ENCODE measurements at regions not wholly inside any gene's neighbourhood (a gene's known extent, or its start where the extent isn't known, plus 50 kb on each side); places are given as distances from the start of the nearest gene placed in this dataset.

DNA sequence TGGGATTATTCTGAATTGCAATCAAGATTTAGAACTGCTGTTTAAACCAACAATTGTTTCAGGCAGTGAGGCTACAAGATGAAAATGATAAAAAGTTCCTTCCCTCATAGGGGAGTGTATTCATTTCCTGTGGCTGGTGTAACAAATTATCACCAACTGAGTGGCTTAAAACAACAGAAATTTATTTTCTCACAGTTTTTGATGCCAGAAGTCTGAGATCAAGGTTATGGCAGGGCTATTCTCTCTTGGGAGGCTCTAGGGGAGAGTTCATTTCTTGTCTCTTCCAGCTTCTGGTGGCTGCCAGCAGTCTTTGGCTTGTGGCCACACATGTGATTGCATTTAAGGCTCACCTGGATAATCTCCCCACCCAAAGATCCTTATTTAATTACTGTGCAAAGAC lies 290.5 kb upstream of the ZSWIM2 start:
- Histone ChIP-seq H3K36me3 (ENCODE audit: control insufficient read depth in 2 of 2, insufficient read depth in 2 of 2, low read length in 2 of 2) (no peaks in the 10 kb centered on the region), H3K27ac (ENCODE audit: low read length) (no peak overlapping the region), H3K9ac (ENCODE audit: low read length in 2 of 2) (no peak overlapping the region), H3K9me3 (ENCODE audit: control insufficient read depth in 2 of 2, low read length in 2 of 2) (no peaks in the 10 kb centered on the region), H3K4me1 (ENCODE audit: control insufficient read depth, insufficient read depth, low read length) (no peaks in the 10 kb centered on the region), H3K27me3 (ENCODE audit: control insufficient read depth in 1 of 2, insufficient read depth in 2 of 2, low read length in 2 of 2) (no peaks in the 10 kb centered on the region), H3K4me3 (ENCODE audit: low read length in 2 of 2) (no peak overlapping the region)

DNA sequence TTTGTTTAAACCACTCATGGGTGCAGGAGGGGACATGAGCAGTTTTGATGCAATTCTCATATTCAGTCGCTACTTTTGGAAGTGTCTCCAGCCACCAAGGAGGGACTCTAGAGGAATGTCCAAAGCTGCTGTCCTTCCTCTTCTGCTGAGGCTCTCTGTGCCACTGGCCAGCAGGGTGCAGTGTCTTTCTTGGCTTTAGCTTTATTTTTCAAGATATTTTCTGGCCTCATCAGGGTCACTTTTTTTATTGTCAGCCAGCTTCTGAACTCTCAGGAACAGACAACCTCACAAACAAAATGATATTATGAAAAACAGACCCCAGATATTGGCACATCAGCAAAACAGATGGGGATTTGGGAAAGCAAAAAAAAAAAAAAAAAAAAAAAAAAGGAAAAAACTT lies 289.3 kb upstream of the ZSWIM2 start:
- Histone ChIP-seq H3K4me3 (ENCODE audit: low read length in 2 of 2) (no peak overlapping the region), H3K27me3 (ENCODE audit: control insufficient read depth in 1 of 2, insufficient read depth in 2 of 2, low read length in 2 of 2) (no peaks in the 10 kb centered on the region), H3K4me1 (ENCODE audit: control insufficient read depth, insufficient read depth, low read length) (no peaks in the 10 kb centered on the region), H3K9me3 (ENCODE audit: control insufficient read depth in 2 of 2, low read length in 2 of 2) (no peaks in the 10 kb centered on the region), H3K27ac (ENCODE audit: low read length) (no peak overlapping the region), H3K9ac (ENCODE audit: low read length in 2 of 2) (no peak overlapping the region), H3K36me3 (ENCODE audit: control insufficient read depth in 2 of 2, insufficient read depth in 2 of 2, low read length in 2 of 2) (no peaks in the 10 kb centered on the region)

DNA sequence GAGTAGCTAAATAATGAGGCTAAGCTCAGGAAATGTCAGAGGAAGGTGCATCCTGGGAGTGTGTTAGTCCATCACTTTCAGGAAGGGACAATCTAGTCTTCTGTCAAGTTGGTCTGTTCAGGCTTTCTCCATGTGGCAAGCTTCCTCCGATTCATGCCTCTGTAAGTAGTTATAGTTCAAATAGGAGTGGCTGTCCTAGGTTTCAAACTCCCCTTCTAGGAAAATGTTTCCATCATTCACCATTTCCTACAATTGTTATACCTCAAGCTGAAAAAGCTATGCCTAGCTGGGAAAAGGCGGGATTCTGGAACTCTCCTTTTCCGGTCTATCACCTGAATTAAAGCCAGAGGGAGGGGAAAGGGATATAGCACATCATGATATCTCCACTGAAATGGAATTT lies 287.7 kb upstream of the ZSWIM2 start:
- Histone ChIP-seq H3K4me3 (ENCODE audit: low read length in 2 of 2) (no peak overlapping the region), H3K36me3 (ENCODE audit: control insufficient read depth in 2 of 2, insufficient read depth in 2 of 2, low read length in 2 of 2) (no peaks in the 10 kb centered on the region), H3K27ac (ENCODE audit: low read length) (no peak overlapping the region), H3K9me3 (ENCODE audit: control insufficient read depth in 2 of 2, low read length in 2 of 2) (no peaks in the 10 kb centered on the region), H3K27me3 (ENCODE audit: control insufficient read depth in 1 of 2, insufficient read depth in 2 of 2, low read length in 2 of 2) (no peaks in the 10 kb centered on the region), H3K9ac (ENCODE audit: low read length in 2 of 2) (no peak overlapping the region), H3K4me1 (ENCODE audit: control insufficient read depth, insufficient read depth, low read length) (no peaks in the 10 kb centered on the region)

DNA sequence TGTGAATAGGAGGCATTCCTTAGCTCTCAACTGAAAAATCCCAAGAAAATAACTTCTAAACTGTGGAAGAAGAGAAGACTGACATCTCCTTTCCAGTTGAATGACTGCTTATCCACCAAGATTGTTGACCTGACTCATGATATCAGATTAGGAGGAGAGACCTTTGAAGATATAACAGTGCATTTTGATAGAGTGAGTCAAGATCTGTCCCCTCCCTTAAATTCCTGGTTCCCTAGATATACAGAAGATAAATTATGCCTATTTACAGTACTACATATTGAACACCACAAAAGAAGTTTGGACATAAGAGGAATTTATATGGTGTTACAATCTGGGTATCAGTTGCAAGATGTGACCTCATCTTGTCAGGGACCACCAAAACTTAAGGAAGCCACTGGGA lies 285.3 kb upstream of the ZSWIM2 start:
- H3K4me3 ChIP-seq (ENCODE audit: low read length in 2 of 2): no peak overlapping the region
- H3K4me1 ChIP-seq (ENCODE audit: control insufficient read depth, insufficient read depth, low read length): no peaks in the 10 kb centered on the region
- H3K27ac ChIP-seq (ENCODE audit: low read length): no peak overlapping the region
- no peak overlapping the region for H3K9ac ChIP-seq (ENCODE audit: low read length in 2 of 2)
- no peaks in the 10 kb centered on the region for H3K27me3 ChIP-seq (ENCODE audit: control insufficient read depth in 1 of 2, insufficient read depth in 2 of 2, low read length in 2 of 2)
- H3K36me3 ChIP-seq (ENCODE audit: control insufficient read depth in 2 of 2, insufficient read depth in 2 of 2, low read length in 2 of 2): no peaks in the 10 kb centered on the region
- H3K9me3 ChIP-seq (ENCODE audit: control insufficient read depth in 2 of 2, low read length in 2 of 2): no peaks in the 10 kb centered on the region

DNA sequence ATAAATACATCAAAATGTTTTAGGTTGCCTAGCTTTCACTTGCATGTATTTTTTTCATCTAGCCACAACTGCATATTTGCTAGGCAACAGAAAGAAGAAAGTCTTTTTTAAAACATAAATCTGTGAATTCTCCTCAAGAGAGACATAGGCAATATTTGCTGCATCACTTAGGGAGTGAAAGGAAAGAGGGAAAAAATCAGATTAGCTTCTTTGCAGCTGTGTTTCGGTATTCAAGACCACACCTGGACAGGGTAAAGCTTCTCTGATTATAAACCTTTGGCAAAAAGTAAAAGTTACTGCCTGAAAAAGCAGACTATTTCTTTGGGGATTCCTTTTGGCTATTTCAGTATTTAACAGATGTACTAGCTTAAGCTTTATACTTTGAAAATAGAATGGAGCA lies 280.9 kb upstream of the ZSWIM2 start:
- no peaks in the 10 kb centered on the region for H3K36me3 ChIP-seq (ENCODE audit: control insufficient read depth in 2 of 2, insufficient read depth in 2 of 2, low read length in 2 of 2)
- no peaks in the 10 kb centered on the region for H3K4me1 ChIP-seq (ENCODE audit: control insufficient read depth, insufficient read depth, low read length)
- H3K27ac ChIP-seq (ENCODE audit: low read length): no peak overlapping the region
- no peaks in the 10 kb centered on the region for H3K9me3 ChIP-seq (ENCODE audit: control insufficient read depth in 2 of 2, low read length in 2 of 2)
- no peak overlapping the region for H3K4me3 ChIP-seq (ENCODE audit: low read length in 2 of 2)
- no peak overlapping the region for H3K9ac ChIP-seq (ENCODE audit: low read length in 2 of 2)
- H3K27me3 ChIP-seq (ENCODE audit: control insufficient read depth in 1 of 2, insufficient read depth in 2 of 2, low read length in 2 of 2): no peaks in the 10 kb centered on the region

DNA sequence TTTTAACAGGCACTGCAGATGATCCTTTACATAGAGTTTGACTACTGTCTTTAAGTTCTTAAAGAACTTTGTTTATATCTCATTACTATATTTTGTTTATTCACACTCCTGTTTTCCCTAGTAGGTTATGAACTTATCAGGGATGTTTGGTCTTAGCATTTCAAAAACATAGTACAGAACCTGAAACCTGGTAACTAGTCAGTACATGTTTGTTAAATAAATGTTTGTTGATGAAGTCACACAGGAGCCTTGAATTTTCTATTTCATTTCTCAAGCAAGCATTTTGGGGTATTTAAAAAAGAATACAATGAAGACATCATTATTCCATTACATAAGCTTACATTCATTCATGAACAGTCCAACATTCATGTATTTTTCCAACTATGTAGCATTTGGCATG lies 280.3 kb upstream of the ZSWIM2 start:
- H3K9me3 ChIP-seq (ENCODE audit: control insufficient read depth in 2 of 2, low read length in 2 of 2): no peaks in the 10 kb centered on the region
- H3K4me1 ChIP-seq (ENCODE audit: control insufficient read depth, insufficient read depth, low read length): no peaks in the 10 kb centered on the region
- H3K27me3 ChIP-seq (ENCODE audit: control insufficient read depth in 1 of 2, insufficient read depth in 2 of 2, low read length in 2 of 2): no peaks in the 10 kb centered on the region
- no peaks in the 10 kb centered on the region for H3K36me3 ChIP-seq (ENCODE audit: control insufficient read depth in 2 of 2, insufficient read depth in 2 of 2, low read length in 2 of 2)
- H3K27ac ChIP-seq (ENCODE audit: low read length): no peak overlapping the region
- H3K4me3 ChIP-seq (ENCODE audit: low read length in 2 of 2): no peak overlapping the region
- no peak overlapping the region for H3K9ac ChIP-seq (ENCODE audit: low read length in 2 of 2)

DNA sequence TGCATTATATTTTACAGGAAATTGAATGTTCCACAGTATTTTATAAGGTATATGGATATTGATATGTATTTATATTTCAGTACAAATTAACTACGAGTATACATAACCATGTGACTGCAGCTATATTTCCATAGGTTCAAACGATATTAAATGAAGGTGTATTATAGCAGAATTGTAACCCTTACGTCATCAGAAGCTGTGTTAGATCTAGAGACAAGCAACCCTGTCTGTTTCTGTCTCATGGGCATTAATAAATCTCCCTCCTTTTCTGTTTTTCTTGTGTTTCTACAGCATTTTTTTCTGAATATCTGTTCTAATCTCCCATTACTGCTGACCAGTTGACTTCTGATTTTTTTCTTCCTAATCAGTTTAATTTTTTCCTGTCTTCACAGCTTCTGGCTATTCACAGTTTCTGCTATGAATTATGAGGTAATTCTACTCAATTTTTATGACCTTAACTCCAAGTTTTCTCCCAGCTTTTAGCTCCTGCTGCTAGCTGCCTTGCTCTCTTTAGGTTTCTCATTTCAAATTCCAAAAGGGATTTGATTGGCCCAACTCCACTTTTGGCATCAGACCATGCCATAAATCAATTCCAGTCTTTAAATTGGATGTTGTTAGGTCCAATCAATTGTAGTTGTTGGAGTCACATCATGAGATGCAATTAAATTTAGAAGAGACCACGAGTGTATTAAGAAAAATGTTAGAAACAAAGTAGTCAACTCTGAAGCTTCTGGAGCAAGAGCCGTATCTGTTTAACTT lies 277.5 kb upstream of the ZSWIM2 start:
- H3K27ac ChIP-seq (ENCODE audit: low read length): no peak overlapping the region
- no peak overlapping the region for H3K9ac ChIP-seq (ENCODE audit: low read length in 2 of 2)

DNA sequence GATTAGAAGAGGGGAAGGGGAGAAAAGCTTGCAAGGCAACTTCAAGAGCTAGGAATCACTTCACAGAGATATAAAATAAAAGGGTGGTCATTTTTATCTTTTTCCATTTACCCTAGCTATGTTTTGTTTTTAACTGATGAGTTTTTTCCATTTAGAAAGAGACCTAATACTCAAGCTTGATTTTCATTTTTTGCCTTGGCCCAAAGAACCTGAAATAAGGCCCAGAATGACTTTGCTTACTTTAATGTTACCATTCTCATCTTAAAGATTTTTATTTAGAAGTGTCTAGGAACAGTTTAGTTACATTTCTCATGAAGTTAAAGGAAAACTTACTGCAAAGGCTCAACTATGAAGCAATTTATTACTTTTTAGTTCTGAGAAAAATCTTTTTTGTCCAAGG lies 276.3 kb upstream of the ZSWIM2 start:
- Histone ChIP-seq H3K36me3 (ENCODE audit: control insufficient read depth in 2 of 2, insufficient read depth in 2 of 2, low read length in 2 of 2) (no peaks in the 10 kb centered on the region), H3K9ac (ENCODE audit: low read length in 2 of 2) (no peak overlapping the region), H3K27ac (ENCODE audit: low read length) (no peak overlapping the region), H3K9me3 (ENCODE audit: control insufficient read depth in 2 of 2, low read length in 2 of 2) (no peaks in the 10 kb centered on the region), H3K4me3 (ENCODE audit: low read length in 2 of 2) (no peak overlapping the region), H3K27me3 (ENCODE audit: control insufficient read depth in 1 of 2, insufficient read depth in 2 of 2, low read length in 2 of 2) (no peaks in the 10 kb centered on the region), H3K4me1 (ENCODE audit: control insufficient read depth, insufficient read depth, low read length) (no peaks in the 10 kb centered on the region)

More for the DNA sequence above, 277.5 kb upstream of the ZSWIM2 start:
- no peaks in the 10 kb centered on the region for H3K27me3 ChIP-seq (ENCODE audit: control insufficient read depth in 1 of 2, insufficient read depth in 2 of 2, low read length in 2 of 2)
- H3K4me3 ChIP-seq (ENCODE audit: low read length in 2 of 2): no peak overlapping the region
- H3K4me1 ChIP-seq (ENCODE audit: control insufficient read depth, insufficient read depth, low read length): no peaks in the 10 kb centered on the region
- H3K36me3 ChIP-seq (ENCODE audit: control insufficient read depth in 2 of 2, insufficient read depth in 2 of 2, low read length in 2 of 2): no peaks in the 10 kb centered on the region
- no peaks in the 10 kb centered on the region for H3K9me3 ChIP-seq (ENCODE audit: control insufficient read depth in 2 of 2, low read length in 2 of 2)

DNA sequence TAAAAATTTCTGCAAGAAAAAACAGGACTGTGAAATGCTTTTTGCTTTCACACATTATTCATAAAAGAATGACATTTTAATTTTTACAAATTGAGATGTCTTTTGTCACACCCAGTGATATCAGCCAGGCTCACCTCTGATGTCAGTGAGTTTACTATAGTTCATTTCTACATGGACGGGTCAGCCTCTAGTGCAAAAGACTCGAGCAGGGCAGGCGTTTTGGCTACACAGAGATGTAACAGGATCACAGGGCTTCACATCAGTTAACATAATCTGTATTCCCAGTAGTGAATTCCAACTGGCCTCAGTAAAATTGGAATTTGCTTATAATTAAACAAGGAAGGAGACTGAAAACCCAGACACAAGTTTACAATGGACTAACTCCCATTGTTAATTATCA lies 275.6 kb upstream of the ZSWIM2 start:
- Histone ChIP-seq H3K9ac (ENCODE audit: low read length in 2 of 2) (no peak overlapping the region), H3K4me3 (ENCODE audit: low read length in 2 of 2) (no peak overlapping the region), H3K36me3 (ENCODE audit: control insufficient read depth in 2 of 2, insufficient read depth in 2 of 2, low read length in 2 of 2) (no peaks in the 10 kb centered on the region), H3K9me3 (ENCODE audit: control insufficient read depth in 2 of 2, low read length in 2 of 2) (no peaks in the 10 kb centered on the region), H3K27ac (ENCODE audit: low read length) (no peak overlapping the region), H3K4me1 (ENCODE audit: control insufficient read depth, insufficient read depth, low read length) (no peaks in the 10 kb centered on the region), H3K27me3 (ENCODE audit: control insufficient read depth in 1 of 2, insufficient read depth in 2 of 2, low read length in 2 of 2) (no peaks in the 10 kb centered on the region)

DNA sequence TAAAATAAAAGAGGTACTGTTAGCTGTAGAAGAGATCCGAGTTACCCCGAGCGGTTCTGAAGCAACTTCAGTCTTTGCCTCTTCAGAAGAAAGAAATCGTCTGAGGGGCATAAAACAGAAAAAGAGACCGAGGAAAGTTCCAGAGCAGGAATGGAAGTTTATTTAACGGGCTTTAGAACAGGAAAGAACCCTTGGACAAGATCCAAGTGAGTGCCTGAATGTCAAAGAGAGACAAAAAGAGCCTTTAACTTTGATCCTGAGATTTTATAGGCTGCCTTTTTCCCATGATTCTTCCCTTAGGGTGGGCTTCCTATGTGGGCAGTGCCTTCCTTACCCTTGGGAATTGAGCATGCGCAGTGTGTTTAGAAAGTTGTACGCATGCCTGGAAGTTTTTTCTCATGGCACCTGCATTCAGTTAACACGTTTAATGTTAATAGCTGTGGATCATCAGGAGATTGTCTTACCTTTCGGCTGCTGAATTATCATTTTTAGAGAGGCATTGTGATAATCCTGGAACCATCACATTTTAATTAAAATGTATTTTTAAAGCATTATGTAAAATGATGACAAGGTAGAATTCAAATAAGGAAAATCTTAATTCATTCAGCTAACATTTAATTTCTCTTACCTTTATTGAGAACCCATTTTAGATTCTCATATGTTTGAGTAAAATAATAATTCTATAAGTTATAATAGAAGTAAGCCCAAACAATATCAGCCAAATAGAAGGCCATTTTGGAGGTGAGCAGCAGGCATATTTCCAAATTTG lies 269.5 kb upstream of the ZSWIM2 start:
- Histone ChIP-seq H3K27ac (ENCODE audit: low read length) (no peak overlapping the region), H3K36me3 (ENCODE audit: control insufficient read depth in 2 of 2, insufficient read depth in 2 of 2, low read length in 2 of 2) (no peaks in the 10 kb centered on the region), H3K9me3 (ENCODE audit: control insufficient read depth in 2 of 2, low read length in 2 of 2) (no peaks in the 10 kb centered on the region), H3K4me3 (ENCODE audit: low read length in 2 of 2) (no peak overlapping the region), H3K27me3 (ENCODE audit: control insufficient read depth in 1 of 2, insufficient read depth in 2 of 2, low read length in 2 of 2) (no peaks in the 10 kb centered on the region), H3K9ac (ENCODE audit: low read length in 2 of 2) (no peak overlapping the region), H3K4me1 (ENCODE audit: control insufficient read depth, insufficient read depth, low read length) (no peaks in the 10 kb centered on the region)

DNA sequence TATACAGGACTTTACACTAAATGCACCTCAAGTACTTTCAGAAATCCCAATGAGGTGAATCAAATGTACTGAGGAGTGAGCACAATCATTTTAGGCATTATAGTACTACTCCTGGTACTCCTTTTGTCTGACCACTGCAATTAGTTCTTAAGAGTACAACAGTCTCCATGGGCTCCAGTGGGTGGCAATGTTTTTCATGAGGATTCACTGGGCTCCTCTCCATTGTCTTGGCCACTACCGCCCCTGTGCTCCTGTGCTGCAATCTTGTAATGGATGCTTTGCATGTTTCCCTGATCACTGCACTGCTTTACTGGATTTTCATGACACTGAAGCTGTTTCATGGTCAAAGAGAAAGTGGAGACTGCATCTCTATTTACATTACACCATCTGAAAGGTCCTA lies 268.5 kb upstream of the ZSWIM2 start:
- Histone ChIP-seq H3K27me3 (ENCODE audit: control insufficient read depth in 1 of 2, insufficient read depth in 2 of 2, low read length in 2 of 2) (no peaks in the 10 kb centered on the region), H3K9me3 (ENCODE audit: control insufficient read depth in 2 of 2, low read length in 2 of 2) (no peaks in the 10 kb centered on the region), H3K4me3 (ENCODE audit: low read length in 2 of 2) (no peak overlapping the region), H3K4me1 (ENCODE audit: control insufficient read depth, insufficient read depth, low read length) (no peaks in the 10 kb centered on the region), H3K9ac (ENCODE audit: low read length in 2 of 2) (no peak overlapping the region), H3K27ac (ENCODE audit: low read length) (no peak overlapping the region), H3K36me3 (ENCODE audit: control insufficient read depth in 2 of 2, insufficient read depth in 2 of 2, low read length in 2 of 2) (no peaks in the 10 kb centered on the region)
